WTC11 (cell line): ENCODE measurements at regions not wholly inside any gene's neighbourhood (a gene's known extent, or its start where the extent isn't known, plus 50 kb on each side); places are given as distances from the start of the nearest gene placed in this dataset.

Experiments used
- FOXP1 ChIP-seq: sonication (generic); formaldehyde crosslinking; IDR thresholded peaks from 2 replicates; pipeline ENCODE4 v1.8.0; 2022; ENCODE audit warnings: missing genetic modification reagents, mild to moderate bottlenecking, moderate library complexity, borderline replicate concordance
- NFE2L1 ChIP-seq: sonication (generic); formaldehyde crosslinking; IDR thresholded peaks from 2 replicates; pipeline ENCODE4 v1.8.1; 2023; ENCODE audit warnings: missing genetic modification reagents
- NR2C2 ChIP-seq: sonication (generic); formaldehyde crosslinking; IDR thresholded peaks from 2 replicates; pipeline ENCODE4 v1.8.0; 2022; ENCODE audit warnings: mild to moderate bottlenecking, missing genetic modification reagents
- SMAD3 ChIP-seq: sonication (generic); formaldehyde crosslinking; IDR thresholded peaks from 2 replicates; pipeline ENCODE4 v1.8.0; 2022; ENCODE audit warnings: missing genetic modification reagents, mild to moderate bottlenecking, borderline replicate concordance
- TEAD4 ChIP-seq: sonication (generic); formaldehyde crosslinking; IDR thresholded peaks from 2 replicates; pipeline ENCODE4 v1.8.0; 2022; ENCODE audit warnings: mild to moderate bottlenecking, missing genetic modification reagents
- TF ChIP-seq, protein P1 (sequence below): fragments of 200-600 bp; IDR thresholded peaks from 2 replicates; pipeline ENCODE4 v1.8.0; 2022; ENCODE audit warnings: antibody characterized with exemption
- TF ChIP-seq, protein P2 (sequence below): sonication (generic); formaldehyde crosslinking; IDR thresholded peaks from 2 replicates; pipeline ENCODE4 v1.8.0; 2022; ENCODE audit warnings: missing genetic modification reagents

DNA sequence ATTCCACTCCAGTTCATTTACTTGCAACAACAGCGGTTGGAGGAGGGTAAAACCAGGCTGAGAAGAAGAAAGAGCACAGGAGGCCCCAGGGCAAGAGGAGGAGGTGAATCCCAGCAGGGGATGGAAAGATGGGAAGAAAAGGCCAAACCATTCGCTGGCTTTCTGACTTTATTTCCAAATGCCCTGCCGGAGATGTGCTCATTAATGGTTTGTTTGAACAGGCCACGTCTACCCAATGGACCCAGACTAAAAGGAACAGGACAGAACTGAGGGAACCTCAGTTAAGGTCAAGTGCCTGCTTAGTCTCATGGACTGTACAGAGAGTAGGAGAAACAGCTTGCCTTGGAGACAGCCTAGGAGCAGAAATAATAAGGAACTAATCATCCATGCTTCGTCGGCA, 121.6 kb upstream of the NDUFV2 start:
- TF ChIP-seq, protein P1, sequence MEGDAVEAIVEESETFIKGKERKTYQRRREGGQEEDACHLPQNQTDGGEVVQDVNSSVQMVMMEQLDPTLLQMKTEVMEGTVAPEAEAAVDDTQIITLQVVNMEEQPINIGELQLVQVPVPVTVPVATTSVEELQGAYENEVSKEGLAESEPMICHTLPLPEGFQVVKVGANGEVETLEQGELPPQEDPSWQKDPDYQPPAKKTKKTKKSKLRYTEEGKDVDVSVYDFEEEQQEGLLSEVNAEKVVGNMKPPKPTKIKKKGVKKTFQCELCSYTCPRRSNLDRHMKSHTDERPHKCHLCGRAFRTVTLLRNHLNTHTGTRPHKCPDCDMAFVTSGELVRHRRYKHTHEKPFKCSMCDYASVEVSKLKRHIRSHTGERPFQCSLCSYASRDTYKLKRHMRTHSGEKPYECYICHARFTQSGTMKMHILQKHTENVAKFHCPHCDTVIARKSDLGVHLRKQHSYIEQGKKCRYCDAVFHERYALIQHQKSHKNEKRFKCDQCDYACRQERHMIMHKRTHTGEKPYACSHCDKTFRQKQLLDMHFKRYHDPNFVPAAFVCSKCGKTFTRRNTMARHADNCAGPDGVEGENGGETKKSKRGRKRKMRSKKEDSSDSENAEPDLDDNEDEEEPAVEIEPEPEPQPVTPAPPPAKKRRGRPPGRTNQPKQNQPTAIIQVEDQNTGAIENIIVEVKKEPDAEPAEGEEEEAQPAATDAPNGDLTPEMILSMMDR, result no peak
- TF ChIP-seq, protein P2, sequence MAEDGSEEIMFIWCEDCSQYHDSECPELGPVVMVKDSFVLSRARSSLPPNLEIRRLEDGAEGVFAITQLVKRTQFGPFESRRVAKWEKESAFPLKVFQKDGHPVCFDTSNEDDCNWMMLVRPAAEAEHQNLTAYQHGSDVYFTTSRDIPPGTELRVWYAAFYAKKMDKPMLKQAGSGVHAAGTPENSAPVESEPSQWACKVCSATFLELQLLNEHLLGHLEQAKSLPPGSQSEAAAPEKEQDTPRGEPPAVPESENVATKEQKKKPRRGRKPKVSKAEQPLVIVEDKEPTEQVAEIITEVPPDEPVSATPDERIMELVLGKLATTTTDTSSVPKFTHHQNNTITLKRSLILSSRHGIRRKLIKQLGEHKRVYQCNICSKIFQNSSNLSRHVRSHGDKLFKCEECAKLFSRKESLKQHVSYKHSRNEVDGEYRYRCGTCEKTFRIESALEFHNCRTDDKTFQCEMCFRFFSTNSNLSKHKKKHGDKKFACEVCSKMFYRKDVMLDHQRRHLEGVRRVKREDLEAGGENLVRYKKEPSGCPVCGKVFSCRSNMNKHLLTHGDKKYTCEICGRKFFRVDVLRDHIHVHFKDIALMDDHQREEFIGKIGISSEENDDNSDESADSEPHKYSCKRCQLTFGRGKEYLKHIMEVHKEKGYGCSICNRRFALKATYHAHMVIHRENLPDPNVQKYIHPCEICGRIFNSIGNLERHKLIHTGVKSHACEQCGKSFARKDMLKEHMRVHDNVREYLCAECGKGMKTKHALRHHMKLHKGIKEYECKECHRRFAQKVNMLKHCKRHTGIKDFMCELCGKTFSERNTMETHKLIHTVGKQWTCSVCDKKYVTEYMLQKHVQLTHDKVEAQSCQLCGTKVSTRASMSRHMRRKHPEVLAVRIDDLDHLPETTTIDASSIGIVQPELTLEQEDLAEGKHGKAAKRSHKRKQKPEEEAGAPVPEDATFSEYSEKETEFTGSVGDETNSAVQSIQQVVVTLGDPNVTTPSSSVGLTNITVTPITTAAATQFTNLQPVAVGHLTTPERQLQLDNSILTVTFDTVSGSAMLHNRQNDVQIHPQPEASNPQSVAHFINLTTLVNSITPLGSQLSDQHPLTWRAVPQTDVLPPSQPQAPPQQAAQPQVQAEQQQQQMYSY (CRISPR knock-in tag), result no peak
- TF ChIP-seq TEAD4 (CRISPR knock-in tag) (no peak), NFE2L1 (CRISPR knock-in tag) (no peak), FOXP1 (CRISPR knock-in tag) (no peak), SMAD3 (CRISPR knock-in tag) (no peak), NR2C2 (no peak)
